ENCODE measurements at regions not wholly inside any gene's neighbourhood (a gene's known extent, or its start where the extent isn't known, plus 50 kb on each side); places are given as distances from the start of the nearest gene placed in this dataset.
"Not testable (repeated sequence)": the region's sequence is repeated elsewhere in the genome, so short reads cannot be mapped to it uniquely, and the experiment has no call there.

- WGBS (ENCODE audit: insufficient coverage): 91% methylated on average over 15 of the region's 17 CpGs
- H3K4me1 Mint-ChIP-seq; H3K27ac ChIP-seq (ENCODE audit: low read length); H3K36me3 Mint-ChIP-seq; H3K4me1 ChIP-seq (ENCODE audit: control insufficient read depth, insufficient read depth, low read length); DNase-seq; H3K4me3 ChIP-seq (ENCODE audit: low read length); H3K36me3 ChIP-seq (ENCODE audit: control insufficient read depth, insufficient read depth, low read length); H3K27ac Mint-ChIP-seq; intact Hi-C loops (cut with micrococcal nuclease); H3K9me3 Mint-ChIP-seq; H3K27me3 ChIP-seq (ENCODE audit: control insufficient read depth, insufficient read depth, low read length); H3K9me3 ChIP-seq (ENCODE audit: control insufficient read depth, insufficient read depth, low read length); H3K27me3 Mint-ChIP-seq (ENCODE audit: low read depth in 2 of 2); H3K4me3 Mint-ChIP-seq; ATAC-seq: not testable (repeated sequence)
These were observed 173.7 kb downstream of the LRRC70 start for GRCh38 chr5:62752056-62752997.

GRCh38 chr5:62742207-62742606 is 163.6 kb downstream of the LRRC70 start:
- no peaks in the 10 kb centered on the region for H3K4me1 ChIP-seq (ENCODE audit: control insufficient read depth, insufficient read depth, low read length)
- no peak for TF ChIP-seq CTCF (IDR thresholded peaks at IDR 0.05)
- Mint-ChIP-seq H3K4me3 (no peak overlapping the region), H3K9me3 (peaks cover 0 to 2% of the 10 kb centered on the region in 2 donors), H3K27me3 (ENCODE audit: low read depth in 2 of 2) (peaks cover 4 to 36% of the 10 kb centered on the region in 2 donors), H3K4me1 (no peaks in the 10 kb centered on the region), H3K36me3 (no peaks in the 10 kb centered on the region), H3K27ac (no peak overlapping the region)
- 97% methylated on average over 2 of the region's 2 CpGs for WGBS (ENCODE audit: insufficient coverage)
- ATAC-seq (no peak), DNase-seq (no peak)
- H3K27me3 ChIP-seq (ENCODE audit: control insufficient read depth, insufficient read depth, low read length): no peaks in the 10 kb centered on the region
- H3K27ac ChIP-seq (ENCODE audit: low read length): no peak overlapping the region
- intact Hi-C loops (cut with micrococcal nuclease): no loop called here
- H3K36me3 ChIP-seq (ENCODE audit: control insufficient read depth, insufficient read depth, low read length): no peaks in the 10 kb centered on the region
- H3K4me3 ChIP-seq (ENCODE audit: low read length): no peak overlapping the region
- H3K9me3 ChIP-seq (ENCODE audit: control insufficient read depth, insufficient read depth, low read length): no peaks in the 10 kb centered on the region

GRCh38 chr5:62741761-62742160 is 163.1 kb downstream of the LRRC70 start:
- no peaks in the 10 kb centered on the region for H3K4me1 Mint-ChIP-seq
- no peak overlapping the region for H3K27ac Mint-ChIP-seq
- DNase-seq (no peak), ATAC-seq (no peak)
- Histone ChIP-seq H3K36me3 (ENCODE audit: control insufficient read depth, insufficient read depth, low read length) (no peaks in the 10 kb centered on the region), H3K9me3 (ENCODE audit: control insufficient read depth, insufficient read depth, low read length) (no peaks in the 10 kb centered on the region), H3K4me1 (ENCODE audit: control insufficient read depth, insufficient read depth, low read length) (no peaks in the 10 kb centered on the region), H3K4me3 (ENCODE audit: low read length) (no peak overlapping the region), H3K27ac (ENCODE audit: low read length) (no peak overlapping the region), H3K27me3 (ENCODE audit: control insufficient read depth, insufficient read depth, low read length) (no peaks in the 10 kb centered on the region)
- H3K27me3 Mint-ChIP-seq (ENCODE audit: low read depth in 2 of 2): peaks cover 4 to 36% of the 10 kb centered on the region in 2 donors
- no peak overlapping the region for H3K4me3 Mint-ChIP-seq
- intact Hi-C loops (cut with micrococcal nuclease): no loop called here
- H3K9me3 Mint-ChIP-seq: peaks cover 0 to 2% of the 10 kb centered on the region in 2 donors
- TF ChIP-seq CTCF (IDR thresholded peaks at IDR 0.05): no peak
- H3K36me3 Mint-ChIP-seq: no peaks in the 10 kb centered on the region
- WGBS (ENCODE audit: insufficient coverage): no CpG with 5 or more reads among the region's 2 CpGs

GRCh38 chr5:62737766-62738165 is 159.1 kb downstream of the LRRC70 start:
- Histone ChIP-seq H3K36me3 (ENCODE audit: control insufficient read depth, insufficient read depth, low read length) (no peaks in the 10 kb centered on the region), H3K27ac (ENCODE audit: low read length) (no peak overlapping the region), H3K9me3 (ENCODE audit: control insufficient read depth, insufficient read depth, low read length) (no peaks in the 10 kb centered on the region), H3K4me3 (ENCODE audit: low read length) (no peak overlapping the region), H3K27me3 (ENCODE audit: control insufficient read depth, insufficient read depth, low read length) (no peaks in the 10 kb centered on the region), H3K4me1 (ENCODE audit: control insufficient read depth, insufficient read depth, low read length) (no peaks in the 10 kb centered on the region)
- H3K4me3 Mint-ChIP-seq: no peak overlapping the region
- no peak for TF ChIP-seq CTCF (IDR thresholded peaks at IDR 0.05)
- no peaks in the 10 kb centered on the region for H3K4me1 Mint-ChIP-seq
- DNase-seq (no peak), ATAC-seq (no peak)
- H3K27ac Mint-ChIP-seq: no peak overlapping the region
- peaks cover 0 to 2% of the 10 kb centered on the region in 2 donors for H3K9me3 Mint-ChIP-seq
- peaks cover 8% of the 10 kb centered on the region for H3K36me3 Mint-ChIP-seq
- peaks cover 5 to 52% of the 10 kb centered on the region in 2 donors for H3K27me3 Mint-ChIP-seq (ENCODE audit: low read depth in 2 of 2)
- intact Hi-C loops (cut with micrococcal nuclease): no loop called here
